GM06990 (cell line): ENCODE measurements at regions not wholly inside any gene's neighbourhood (a gene's known extent, or its start where the extent isn't known, plus 50 kb on each side); places are given as distances from the start of the nearest gene placed in this dataset.

Experiments used
- DNase-seq: peaks from one replicate; pipeline ENCODE4 v3.0.0-alpha.2; 2011; ENCODE audit not compliant: insufficient read length; ENCODE audit errors: extremely low read depth
- H3K27me3 ChIP-seq: replicated peaks from 2 replicates; pipeline ENCODE4 v1.6.0; 2011; ENCODE audit warnings: low read length; ENCODE audit not compliant: control insufficient read depth, insufficient read depth
- H3K36me3 ChIP-seq: 2 replicates; pipeline ENCODE4 v1.5.1; 2011; ENCODE audit warnings: low read length; ENCODE audit not compliant: control insufficient read depth, insufficient read depth
- H3K4me3 ChIP-seq: replicated peaks from 2 replicates; pipeline ENCODE4 v1.5.1; 2011; ENCODE audit warnings: low read depth, mild to moderate bottlenecking, control low read depth, low read length
- TF ChIP-seq, protein P1 (sequence below): IDR thresholded peaks from 2 replicates; pipeline ENCODE4 v1.5.1; 2011; ENCODE audit warnings: low read length, control low read depth, mild to moderate bottlenecking, inconsistent platforms; ENCODE audit not compliant: insufficient read depth, poor library complexity, severe bottlenecking

DNA sequence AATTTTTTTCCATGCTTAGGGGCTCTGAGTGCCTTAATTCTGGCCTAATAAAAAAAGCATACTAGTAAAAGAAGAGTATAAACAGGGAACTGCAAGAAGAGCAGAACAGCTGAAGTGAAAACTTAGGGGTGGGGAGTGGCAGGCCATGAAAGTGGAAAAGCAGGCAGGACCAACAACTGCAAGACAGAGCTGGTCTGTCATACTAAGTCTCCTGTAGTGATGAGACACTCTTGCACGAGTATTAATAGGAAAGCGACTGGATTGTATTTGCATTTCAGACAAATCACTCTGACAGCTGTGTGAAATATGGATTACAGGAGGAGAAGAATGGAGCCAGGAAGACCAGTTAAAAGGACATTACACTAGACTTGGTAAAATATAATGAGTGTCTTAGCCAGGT is 449.9 kb downstream of the NUF2 start:
- Histone ChIP-seq H3K27me3 (no peaks in the 10 kb centered on the region; the same call in 1 of the 2 replicates), H3K36me3 (no peaks in the 10 kb centered on the region), H3K4me3 (no peak overlapping the region)
- DNase-seq: no peak
- TF ChIP-seq, protein P1, sequence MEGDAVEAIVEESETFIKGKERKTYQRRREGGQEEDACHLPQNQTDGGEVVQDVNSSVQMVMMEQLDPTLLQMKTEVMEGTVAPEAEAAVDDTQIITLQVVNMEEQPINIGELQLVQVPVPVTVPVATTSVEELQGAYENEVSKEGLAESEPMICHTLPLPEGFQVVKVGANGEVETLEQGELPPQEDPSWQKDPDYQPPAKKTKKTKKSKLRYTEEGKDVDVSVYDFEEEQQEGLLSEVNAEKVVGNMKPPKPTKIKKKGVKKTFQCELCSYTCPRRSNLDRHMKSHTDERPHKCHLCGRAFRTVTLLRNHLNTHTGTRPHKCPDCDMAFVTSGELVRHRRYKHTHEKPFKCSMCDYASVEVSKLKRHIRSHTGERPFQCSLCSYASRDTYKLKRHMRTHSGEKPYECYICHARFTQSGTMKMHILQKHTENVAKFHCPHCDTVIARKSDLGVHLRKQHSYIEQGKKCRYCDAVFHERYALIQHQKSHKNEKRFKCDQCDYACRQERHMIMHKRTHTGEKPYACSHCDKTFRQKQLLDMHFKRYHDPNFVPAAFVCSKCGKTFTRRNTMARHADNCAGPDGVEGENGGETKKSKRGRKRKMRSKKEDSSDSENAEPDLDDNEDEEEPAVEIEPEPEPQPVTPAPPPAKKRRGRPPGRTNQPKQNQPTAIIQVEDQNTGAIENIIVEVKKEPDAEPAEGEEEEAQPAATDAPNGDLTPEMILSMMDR: no peak

DNA sequence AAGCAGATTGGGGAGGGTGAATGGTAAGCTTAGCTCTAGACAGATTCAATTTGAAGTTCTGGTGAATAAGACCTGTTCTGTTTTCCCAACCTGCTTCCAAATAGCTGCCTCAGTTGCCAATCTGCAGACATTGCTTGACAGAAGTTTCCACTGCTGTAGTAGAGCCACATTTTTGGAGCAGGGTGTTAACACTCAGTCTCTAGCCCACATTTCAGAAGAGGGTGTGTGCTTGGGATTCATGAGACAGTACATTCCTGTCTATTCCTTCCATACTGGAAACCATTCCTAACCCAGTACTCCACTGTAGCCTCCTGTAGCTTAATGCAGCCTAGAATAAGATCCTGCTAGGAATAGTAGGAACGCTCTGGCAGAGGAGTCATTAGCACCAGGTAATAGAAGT is 450.5 kb downstream of the NUF2 start:
- no peak overlapping the region for H3K4me3 ChIP-seq
- DNase-seq: no peak
- H3K36me3 ChIP-seq: no peaks in the 10 kb centered on the region

DNA sequence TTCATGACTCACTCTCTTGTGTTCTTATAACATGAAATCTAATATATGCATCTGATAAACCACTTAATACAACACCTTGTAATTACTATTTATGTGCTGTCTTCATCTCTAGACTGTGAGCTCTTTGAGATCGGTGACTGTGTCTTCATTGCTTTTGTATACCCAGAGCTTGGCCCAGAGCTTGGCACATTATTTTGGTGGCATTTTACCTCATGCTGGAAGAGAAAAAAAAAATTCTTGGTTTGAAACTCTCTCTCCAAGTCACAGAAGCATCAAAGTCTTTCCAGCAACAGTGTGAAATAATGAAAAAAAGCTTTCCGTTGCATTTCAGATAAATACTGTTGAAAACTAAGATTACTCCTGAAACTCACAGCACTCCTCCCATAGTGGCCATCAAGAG is 451.6 kb downstream of the NUF2 start:
- no peaks in the 10 kb centered on the region; the same call in 1 of the 2 replicates for H3K27me3 ChIP-seq
- TF ChIP-seq, protein P1: no peak
- DNase-seq: no peak
- H3K4me3 ChIP-seq: no peak overlapping the region
- no peaks in the 10 kb centered on the region for H3K36me3 ChIP-seq

More for the DNA sequence above, 450.5 kb downstream of the NUF2 start:
- no peaks in the 10 kb centered on the region; the same call in 1 of the 2 replicates for H3K27me3 ChIP-seq
- TF ChIP-seq, protein P1: no peak

DNA sequence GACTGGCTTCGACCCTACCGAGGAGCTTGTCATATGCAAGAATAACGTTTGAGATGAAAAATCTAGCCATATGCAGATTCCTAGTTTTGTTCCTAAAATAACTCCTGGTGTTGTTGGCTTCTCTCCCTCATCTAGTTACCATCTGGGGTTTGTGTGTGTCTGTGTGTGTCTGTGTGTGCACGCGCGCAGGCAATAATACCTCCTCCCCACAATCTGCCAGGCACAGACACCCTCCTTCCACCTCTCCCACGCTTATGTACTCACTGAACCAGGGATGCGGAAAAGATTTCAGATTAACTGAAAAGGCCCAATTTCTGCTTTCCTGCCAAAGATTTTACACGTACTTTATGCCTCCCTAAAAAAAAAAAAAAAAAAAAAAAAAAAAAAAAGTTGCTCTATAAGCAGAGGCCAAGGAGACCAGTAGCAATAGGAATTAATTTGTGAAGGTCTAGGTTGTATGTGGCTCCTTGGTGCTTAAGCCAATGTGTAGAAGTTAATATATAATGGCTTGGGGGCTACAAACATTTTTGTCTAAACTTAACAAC is 452.7 kb downstream of the NUF2 start:
- TF ChIP-seq, protein P1: no peak
- H3K27me3 ChIP-seq: no peaks in the 10 kb centered on the region
- H3K36me3 ChIP-seq: no peaks in the 10 kb centered on the region
- H3K4me3 ChIP-seq: no peak overlapping the region
- no peak for DNase-seq

DNA sequence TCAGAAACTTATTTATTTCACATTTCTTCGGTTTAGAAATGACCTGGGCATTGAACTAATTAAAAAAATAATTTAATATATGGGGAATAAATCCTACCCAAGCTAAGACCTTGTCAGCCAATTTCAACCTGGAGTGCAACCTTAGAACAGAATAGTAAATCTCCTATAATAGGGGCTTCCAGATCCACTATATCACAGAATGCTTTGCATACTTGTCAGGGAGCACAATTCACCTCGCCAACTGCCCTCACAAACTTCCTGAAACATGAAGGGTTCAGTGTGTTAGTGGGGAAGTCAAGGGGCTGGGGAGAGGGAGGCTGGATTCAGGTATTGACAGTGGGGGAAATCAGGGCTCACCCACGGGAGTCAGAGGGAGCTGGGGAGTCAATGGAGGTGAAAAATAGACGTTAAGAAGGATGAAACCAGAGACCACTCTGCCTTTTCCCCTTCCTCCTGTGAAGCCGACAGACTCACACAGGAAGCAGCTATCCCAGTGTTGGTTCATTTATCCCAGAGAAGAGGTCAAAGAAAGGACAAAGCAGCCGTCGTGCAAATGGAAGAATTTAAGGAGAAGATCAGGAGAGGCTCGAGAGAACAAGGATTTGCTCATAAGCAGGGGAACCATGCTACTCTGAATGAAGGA is 453.3 kb downstream of the NUF2 start:
- Histone ChIP-seq H3K4me3 (no peak overlapping the region), H3K27me3 (no peaks in the 10 kb centered on the region), H3K36me3 (no peaks in the 10 kb centered on the region)
- TF ChIP-seq, protein P1: no peak
- no peak for DNase-seq
